HG03025 (cell line): ENCODE measurements at regions not wholly inside any gene's neighbourhood (a gene's known extent, or its start where the extent isn't known, plus 50 kb on each side); places are given as distances from the start of the nearest gene placed in this dataset.
"Not testable (repeated sequence)": the region's sequence is repeated elsewhere in the genome, so short reads cannot be mapped to it uniquely, and the experiment has no call there.

Experiments used
- ATAC-seq: cut with Tn5 transposase; IDR thresholded peaks from one replicate; pipeline ENCODE4 v1.9.1; 2021; ENCODE audit warnings: mild to moderate bottlenecking, moderate library complexity; ENCODE audit not compliant: unreplicated experiment, low FRiP score

- ATAC-seq: no peak
Observed at GRCh38 chr21:14830307-14830706, 234.5 kb downstream of the NRIP1 start.

- no peak for ATAC-seq
Observed at GRCh38 chr21:14829685-14830084, 235.1 kb downstream of the NRIP1 start.

GRCh38 chr21:14827468-14827867 lies 237.3 kb downstream of the NRIP1 start:
- no peak for ATAC-seq

- no peak for ATAC-seq
Observed at GRCh38 chr21:14826630-14827029, 238.2 kb downstream of the NRIP1 start.

- ATAC-seq: peak; percentile 49
Observed at GRCh38 chr21:14825514-14825974, 239.3 kb downstream of the NRIP1 start.

- no peak for ATAC-seq
Observed at GRCh38 chr21:14824126-14824525, 240.7 kb downstream of the NRIP1 start.

- no peak for ATAC-seq
Observed at GRCh38 chr21:14817311-14817710, 247.5 kb downstream of the NRIP1 start.

GRCh38 chr21:14814991-14815390 lies 249.8 kb downstream of the NRIP1 start:
- no peak for ATAC-seq

- no peak for ATAC-seq
Observed at GRCh38 chr21:14814282-14814681, 250.5 kb downstream of the NRIP1 start.

- not testable (repeated sequence) for ATAC-seq
Observed at GRCh38 chr21:14804170-14804569, 258.1 kb upstream of the SAMSN1 start.

- ATAC-seq: no peak
Observed at GRCh38 chr21:14797543-14797942, 251.4 kb upstream of the SAMSN1 start.

GRCh38 chr21:14787312-14787711 lies 241.2 kb upstream of the SAMSN1 start:
- ATAC-seq: no peak

- ATAC-seq: no peak
Observed at GRCh38 chr21:14785679-14786078, 239.6 kb upstream of the SAMSN1 start.

GRCh38 chr21:14773777-14774345 lies 227.7 kb upstream of the SAMSN1 start:
- ATAC-seq: no peak

- ATAC-seq: no peak
Observed at GRCh38 chr21:14771593-14771992, 225.5 kb upstream of the SAMSN1 start.

GRCh38 chr21:14768042-14768441 lies 221.9 kb upstream of the SAMSN1 start:
- no peak for ATAC-seq

- no peak for ATAC-seq
Observed at GRCh38 chr21:14767192-14767852, 221.2 kb upstream of the SAMSN1 start.

GRCh38 chr21:14766241-14766640 lies 220.1 kb upstream of the SAMSN1 start:
- no peak for ATAC-seq

- ATAC-seq: peak; percentile 29
Observed at GRCh38 chr21:14763695-14764064, 217.6 kb upstream of the SAMSN1 start.

GRCh38 chr21:14762734-14763694 lies 216.9 kb upstream of the SAMSN1 start:
- ATAC-seq: peak; percentile 98

- no peak for ATAC-seq
Observed at GRCh38 chr21:14762327-14762726, 216.2 kb upstream of the SAMSN1 start.
